GM12878 (cell line): ENCODE measurements at regions not wholly inside any gene's neighbourhood (a gene's known extent, or its start where the extent isn't known, plus 50 kb on each side); places are given as distances from the start of the nearest gene placed in this dataset.
"Not testable (repeated sequence)": the region's sequence is repeated elsewhere in the genome, so short reads cannot be mapped to it uniquely, and the experiment has no call there.

Experiments used
- ATAC-seq: fragments of 200-7000 bp; cut with Tn5 transposase; 3 replicates; pipeline ENCODE4 v1.9.1; 2020; ENCODE audit warnings: mild to moderate bottlenecking, moderate library complexity
- BruUV-seq: library from RNA; stranded (reverse); fragments of 400-500 nt; replicated peaks from 2 replicates; lab custom pipeline; 2021; lab: Mats Ljungman, UMichigan
- CTCF ChIA-PET: fragments of 300-600 bp; sonication (Branson Sonifier 250); formaldehyde crosslinking; extraction: SDS; loops from one replicate; lab custom pipeline; 2021; ENCODE audit warnings: inconsistent platforms; lab: Yijun Ruan, JAX
- POLR2A ChIA-PET: fragments of 350-600 bp; formaldehyde crosslinking; extraction: SDS; loops from one replicate; lab custom pipeline; 2021; ENCODE audit warnings: inconsistent platforms; lab: Charles Lee
- RAD21 ChIA-PET: fragments of 300-600 bp; sonication (Branson Sonifier 250); formaldehyde crosslinking; loops from one replicate; lab custom pipeline; 2023; ENCODE audit warnings: antibody characterized with exemption; ENCODE audit not compliant: unreplicated experiment; lab: Charles Lee
- SMC1A ChIA-PET: fragments of 300-600 bp; sonication (Branson Sonifier 250); formaldehyde crosslinking; loops from one replicate; lab custom pipeline; 2023; ENCODE audit not compliant: unreplicated experiment, uncharacterized antibody; lab: Charles Lee
- DNase-seq: peaks from one replicate; pipeline ENCODE4 v3.0.0-alpha.2; 2011; ENCODE audit warnings: low read depth, low spot score
- FAIRE-seq: peaks from 3 replicates; lab custom pipeline; 2011; peaks lifted over from hg19 to GRCh38; lab: Jason Lieb, UNC
- H2AFZ ChIP-seq: 2 replicates; pipeline ENCODE4 v1.6.0; 2011; ENCODE audit warnings: low read depth, low read length, control low read depth; ENCODE audit not compliant: control insufficient read depth
- H3K27ac ChIP-seq: 2 replicates; pipeline ENCODE4 v1.5.1; 2011; ENCODE audit warnings: control low read depth; ENCODE audit not compliant: control insufficient read depth, insufficient read depth
- H3K27me3 ChIP-seq, 2 experiments: replicated peaks in 1 of 2; 2 replicates each; pipeline versions ENCODE4 v1.6.0 to v1.6.1; 2011; ENCODE audit warnings: low read length in 1 of 2; ENCODE audit not compliant: control insufficient read depth in 2 of 2, insufficient read depth in 2 of 2
- H3K36me3 ChIP-seq, 2 experiments: 2 replicates each; pipeline ENCODE4 v1.5.1; 2011; ENCODE audit warnings: low read length in 1 of 2; ENCODE audit not compliant: control insufficient read depth in 2 of 2, insufficient read depth in 2 of 2
- H3K4me1 ChIP-seq: 2 replicates; pipeline ENCODE4 v1.6.1; 2011; ENCODE audit warnings: mild to moderate bottlenecking, low read length, moderate library complexity, mixed read lengths; ENCODE audit not compliant: control insufficient read depth, insufficient read depth
- H3K4me2 ChIP-seq: 2 replicates; pipeline ENCODE4 v1.6.0; 2011; ENCODE audit warnings: control low read depth; ENCODE audit not compliant: control insufficient read depth, insufficient read depth
- H3K4me3 ChIP-seq: fragments of 200-600 bp; sonication (generic); 2 replicates; pipeline ENCODE4 v1.5.1; 2016
- H3K79me2 ChIP-seq: 2 replicates; pipeline ENCODE4 v1.6.0; 2011; ENCODE audit warnings: low read length; ENCODE audit not compliant: control insufficient read depth, insufficient read depth
- H3K9ac ChIP-seq: 2 replicates; pipeline ENCODE4 v1.8.0; 2011; ENCODE audit warnings: low read length, control low read depth, mixed read lengths; ENCODE audit not compliant: control insufficient read depth, insufficient read depth
- H3K9me3 ChIP-seq: replicated peaks from 3 replicates; pipeline ENCODE4 v1.5.1; 2011; ENCODE audit warnings: mild to moderate bottlenecking, low read length; ENCODE audit not compliant: control insufficient read depth, insufficient read depth
- H4K20me1 ChIP-seq: 2 replicates; pipeline ENCODE4 v1.6.0; 2011; ENCODE audit not compliant: control insufficient read depth, insufficient read depth
- FOXK2 ChIP-seq: fragments of 450-650 bp; IDR thresholded peaks from 2 replicates; pipeline ENCODE4 v1.6.1; 2017; ENCODE audit warnings: mild to moderate bottlenecking, moderate library complexity
- IKZF1 ChIP-seq: fragments of 450-650 bp; conservative IDR thresholded peaks from 2 replicates; pipeline ENCODE4 v1.6.1; 2017; ENCODE audit warnings: antibody characterized with exemption, mild to moderate bottlenecking
- WGBS: methylation state at CpG from one replicate; pipeline ENCODE4 v1.1.6; 2016; ENCODE audit warnings: low lambda C conversion rate; ENCODE audit not compliant: insufficient replicate concordance, insufficient coverage; ENCODE audit errors: missing lambda C conversion rate; 5-methylcytosine and 5-hydroxymethylcytosine counted together
- in situ Hi-C: fragments of 300-500 bp; cut with MboI; formaldehyde crosslinking; loops from 9 replicates; pipeline ENCODE4 v1.14.3; 2018; ENCODE audit warnings: mixed read lengths
- intact Hi-C: fragments of 100-400 bp; cut with micrococcal nuclease; formaldehyde crosslinking; loops from one replicate; pipeline ENCODE4 v1.14.2; 2022; ENCODE audit not compliant: unreplicated experiment
- TF ChIP-seq, protein P1 (sequence below): fragments of 450-650 bp; formaldehyde crosslinking; IDR thresholded peaks from 2 replicates; pipeline ENCODE4 v1.4.0; 2022; ENCODE audit warnings: mild to moderate bottlenecking, moderate library complexity
- TF ChIP-seq, protein P2 (sequence below): fragments of 450-650 bp; IDR thresholded peaks from 2 replicates; pipeline ENCODE4 v1.6.1; 2016; ENCODE audit warnings: mild to moderate bottlenecking
- TF ChIP-seq, protein P3 (sequence below): fragments of 450-650 bp; formaldehyde crosslinking; IDR thresholded peaks from 2 replicates; pipeline ENCODE4 v1.4.0; 2020; ENCODE audit warnings: mild to moderate bottlenecking, moderate library complexity

DNA sequence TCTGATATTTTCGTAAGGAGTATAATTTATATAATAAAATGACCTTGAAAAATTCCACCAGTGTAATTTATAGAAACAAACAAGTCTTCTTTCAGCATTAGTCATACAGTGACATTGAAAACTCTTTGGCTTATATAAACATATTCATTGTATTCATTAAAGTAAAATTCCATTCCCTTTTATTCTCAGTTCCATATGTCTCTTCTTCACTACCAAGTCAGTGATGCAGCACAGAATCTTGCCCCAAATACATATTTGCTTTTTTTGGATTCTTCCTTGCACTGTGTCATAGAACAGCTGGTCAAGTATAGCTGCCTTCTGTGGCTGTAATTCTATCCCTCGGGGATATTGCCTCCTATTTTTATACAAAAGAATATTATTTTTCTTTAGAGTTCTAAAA is 884.5 kb upstream of the POT1 start:
- in situ Hi-C loops = no loop called here
- Histone ChIP-seq H3K4me1 (no peaks in the 10 kb centered on the region), H3K9me3 (no peaks in the 10 kb centered on the region), H3K4me2 (no peak overlapping the region), H4K20me1 (no peaks in the 10 kb centered on the region), H3K27ac (no peak overlapping the region), H3K36me3 (no peaks in the 10 kb centered on the region), H3K79me2 (no peaks in the 10 kb centered on the region), H3K9ac (no peak overlapping the region), H3K27me3 (no peaks in the 10 kb centered on the region), H3K4me3 (no peak overlapping the region), H2AFZ (no peak overlapping the region)
- SMC1A ChIA-PET = no interaction called here
- POLR2A ChIA-PET = no interaction called here
- ATAC-seq (no peak), DNase-seq (no peak), FAIRE-seq (no peak)
- CTCF ChIA-PET = interaction anchor here (0.6 kb wide), 1 partner anchor 767 kb away, joined by 4 read pairs; no protein-coding TSS in a partner anchor
- TF ChIP-seq, protein P1, sequence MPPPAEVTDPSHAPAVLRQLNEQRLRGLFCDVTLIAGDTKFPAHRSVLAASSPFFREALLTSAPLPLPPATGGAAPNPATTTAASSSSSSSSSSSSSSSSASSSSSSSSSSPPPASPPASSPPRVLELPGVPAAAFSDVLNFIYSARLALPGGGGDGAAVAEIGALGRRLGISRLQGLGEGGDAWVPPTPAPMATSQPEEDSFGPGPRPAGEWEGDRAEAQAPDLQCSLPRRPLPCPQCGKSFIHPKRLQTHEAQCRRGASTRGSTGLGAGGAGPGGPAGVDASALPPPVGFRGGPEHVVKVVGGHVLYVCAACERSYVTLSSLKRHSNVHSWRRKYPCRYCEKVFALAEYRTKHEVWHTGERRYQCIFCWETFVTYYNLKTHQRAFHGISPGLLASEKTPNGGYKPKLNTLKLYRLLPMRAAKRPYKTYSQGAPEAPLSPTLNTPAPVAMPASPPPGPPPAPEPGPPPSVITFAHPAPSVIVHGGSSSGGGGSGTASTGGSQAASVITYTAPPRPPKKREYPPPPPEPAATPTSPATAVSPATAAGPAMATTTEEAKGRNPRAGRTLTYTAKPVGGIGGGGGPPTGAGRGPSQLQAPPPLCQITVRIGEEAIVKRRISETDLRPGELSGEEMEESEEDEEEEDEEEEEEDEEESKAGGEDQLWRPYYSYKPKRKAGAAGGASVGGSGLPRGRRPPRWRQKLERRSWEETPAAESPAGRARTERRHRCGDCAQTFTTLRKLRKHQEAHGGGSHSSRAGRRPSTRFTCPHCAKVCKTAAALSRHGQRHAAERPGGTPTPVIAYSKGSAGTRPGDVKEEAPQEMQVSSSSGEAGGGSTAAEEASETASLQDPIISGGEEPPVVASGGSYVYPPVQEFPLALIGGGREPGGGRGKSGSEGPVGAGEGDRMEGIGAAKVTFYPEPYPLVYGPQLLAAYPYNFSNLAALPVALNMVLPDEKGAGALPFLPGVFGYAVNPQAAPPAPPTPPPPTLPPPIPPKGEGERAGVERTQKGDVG (CRISPR knock-in tag) = no peak
- TF ChIP-seq, protein P2, sequence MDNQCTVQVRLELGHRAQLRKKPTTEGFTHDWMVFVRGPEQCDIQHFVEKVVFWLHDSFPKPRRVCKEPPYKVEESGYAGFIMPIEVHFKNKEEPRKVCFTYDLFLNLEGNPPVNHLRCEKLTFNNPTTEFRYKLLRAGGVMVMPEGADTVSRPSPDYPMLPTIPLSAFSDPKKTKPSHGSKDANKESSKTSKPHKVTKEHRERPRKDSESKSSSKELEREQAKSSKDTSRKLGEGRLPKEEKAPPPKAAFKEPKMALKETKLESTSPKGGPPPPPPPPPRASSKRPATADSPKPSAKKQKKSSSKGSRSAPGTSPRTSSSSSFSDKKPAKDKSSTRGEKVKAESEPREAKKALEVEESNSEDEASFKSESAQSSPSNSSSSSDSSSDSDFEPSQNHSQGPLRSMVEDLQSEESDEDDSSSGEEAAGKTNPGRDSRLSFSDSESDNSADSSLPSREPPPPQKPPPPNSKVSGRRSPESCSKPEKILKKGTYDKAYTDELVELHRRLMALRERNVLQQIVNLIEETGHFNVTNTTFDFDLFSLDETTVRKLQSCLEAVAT = no peak
- no peak for TF ChIP-seq IKZF1
- no peak for TF ChIP-seq FOXK2
- TF ChIP-seq, protein P3, sequence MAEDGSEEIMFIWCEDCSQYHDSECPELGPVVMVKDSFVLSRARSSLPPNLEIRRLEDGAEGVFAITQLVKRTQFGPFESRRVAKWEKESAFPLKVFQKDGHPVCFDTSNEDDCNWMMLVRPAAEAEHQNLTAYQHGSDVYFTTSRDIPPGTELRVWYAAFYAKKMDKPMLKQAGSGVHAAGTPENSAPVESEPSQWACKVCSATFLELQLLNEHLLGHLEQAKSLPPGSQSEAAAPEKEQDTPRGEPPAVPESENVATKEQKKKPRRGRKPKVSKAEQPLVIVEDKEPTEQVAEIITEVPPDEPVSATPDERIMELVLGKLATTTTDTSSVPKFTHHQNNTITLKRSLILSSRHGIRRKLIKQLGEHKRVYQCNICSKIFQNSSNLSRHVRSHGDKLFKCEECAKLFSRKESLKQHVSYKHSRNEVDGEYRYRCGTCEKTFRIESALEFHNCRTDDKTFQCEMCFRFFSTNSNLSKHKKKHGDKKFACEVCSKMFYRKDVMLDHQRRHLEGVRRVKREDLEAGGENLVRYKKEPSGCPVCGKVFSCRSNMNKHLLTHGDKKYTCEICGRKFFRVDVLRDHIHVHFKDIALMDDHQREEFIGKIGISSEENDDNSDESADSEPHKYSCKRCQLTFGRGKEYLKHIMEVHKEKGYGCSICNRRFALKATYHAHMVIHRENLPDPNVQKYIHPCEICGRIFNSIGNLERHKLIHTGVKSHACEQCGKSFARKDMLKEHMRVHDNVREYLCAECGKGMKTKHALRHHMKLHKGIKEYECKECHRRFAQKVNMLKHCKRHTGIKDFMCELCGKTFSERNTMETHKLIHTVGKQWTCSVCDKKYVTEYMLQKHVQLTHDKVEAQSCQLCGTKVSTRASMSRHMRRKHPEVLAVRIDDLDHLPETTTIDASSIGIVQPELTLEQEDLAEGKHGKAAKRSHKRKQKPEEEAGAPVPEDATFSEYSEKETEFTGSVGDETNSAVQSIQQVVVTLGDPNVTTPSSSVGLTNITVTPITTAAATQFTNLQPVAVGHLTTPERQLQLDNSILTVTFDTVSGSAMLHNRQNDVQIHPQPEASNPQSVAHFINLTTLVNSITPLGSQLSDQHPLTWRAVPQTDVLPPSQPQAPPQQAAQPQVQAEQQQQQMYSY (CRISPR knock-in tag) = no peak
- intact Hi-C loops = no loop called here
- WGBS = 3% methylated on average over 2 of the region's 2 CpGs
- BruUV-seq = no TSS peak
- RAD21 ChIA-PET = interaction anchor here (1.8 kb wide), 1 partner anchor 10 kb away, joined by 6 read pairs; no protein-coding TSS in a partner anchor

DNA sequence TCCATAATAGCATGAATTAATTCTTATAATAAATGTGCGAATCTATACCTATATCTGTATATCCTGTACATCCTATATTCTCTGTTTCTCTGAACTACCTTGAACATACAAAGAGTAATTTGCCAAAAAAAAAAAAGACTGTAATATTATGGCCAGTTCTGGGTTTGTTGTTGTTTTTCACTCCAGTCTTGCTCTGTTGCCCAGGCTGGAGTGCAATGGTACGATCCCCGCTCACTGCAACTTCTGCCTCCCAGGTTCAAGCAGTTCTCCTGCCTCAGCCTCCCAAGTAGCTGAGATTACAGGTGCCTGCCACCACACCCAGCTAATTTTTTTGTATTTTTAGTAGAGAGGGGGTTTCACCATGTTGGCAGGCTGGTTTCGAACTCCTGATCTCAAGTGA is 876.9 kb upstream of the POT1 start:
- FAIRE-seq, in situ Hi-C loops, RAD21 ChIA-PET: not testable (repeated sequence)

More for the DNA sequence above, 876.9 kb upstream of the POT1 start:
- POLR2A ChIA-PET, H3K4me1 ChIP-seq, H4K20me1 ChIP-seq, ATAC-seq, H3K27me3 ChIP-seq, H3K4me2 ChIP-seq, DNase-seq, H3K36me3 ChIP-seq, H3K79me2 ChIP-seq, H3K9ac ChIP-seq, BruUV-seq, H3K27ac ChIP-seq, H3K4me3 ChIP-seq, H2AFZ ChIP-seq, H3K9me3 ChIP-seq, intact Hi-C loops: not testable (repeated sequence)
- 38% methylated on average over 4 of the region's 4 CpGs for WGBS
- CTCF ChIA-PET = interaction anchor here (0.6 kb wide), 1 partner anchor 997 kb away, joined by 3 read pairs; no protein-coding TSS in a partner anchor
- SMC1A ChIA-PET = interaction anchor here (1.4 to 1.5 kb wide), 2 partner anchors 13 to 19 kb away, joined by 4 read pairs; no protein-coding TSS in a partner anchor
